Sciatic nerve (tissue), 2 donors: ENCODE measurements at regions not wholly inside any gene's neighbourhood (a gene's known extent, or its start where the extent isn't known, plus 50 kb on each side); places are given as distances from the start of the nearest gene placed in this dataset.

Source experiments
- ATAC-seq: fragments of 200-7000 bp; cut with Tn5 transposase; one replicate; pipeline ENCODE4 v1.9.1; 2020; ENCODE audit warnings: mild to moderate bottlenecking, moderate library complexity
- DNase-seq: peaks from one replicate; pipeline ENCODE4 v3.0.0-alpha.2; 2020; ENCODE audit warnings: low spot score
- intact Hi-C: fragments of 100-400 bp; cut with DNase I; formaldehyde crosslinking; loops from one replicate; pipeline ENCODE4 v1.14.2; 2022
- donor health status: DM: no; HTN: no; CAD: no.
- donor health status: DM: no; HTN: no; CAD: no.

DNA sequence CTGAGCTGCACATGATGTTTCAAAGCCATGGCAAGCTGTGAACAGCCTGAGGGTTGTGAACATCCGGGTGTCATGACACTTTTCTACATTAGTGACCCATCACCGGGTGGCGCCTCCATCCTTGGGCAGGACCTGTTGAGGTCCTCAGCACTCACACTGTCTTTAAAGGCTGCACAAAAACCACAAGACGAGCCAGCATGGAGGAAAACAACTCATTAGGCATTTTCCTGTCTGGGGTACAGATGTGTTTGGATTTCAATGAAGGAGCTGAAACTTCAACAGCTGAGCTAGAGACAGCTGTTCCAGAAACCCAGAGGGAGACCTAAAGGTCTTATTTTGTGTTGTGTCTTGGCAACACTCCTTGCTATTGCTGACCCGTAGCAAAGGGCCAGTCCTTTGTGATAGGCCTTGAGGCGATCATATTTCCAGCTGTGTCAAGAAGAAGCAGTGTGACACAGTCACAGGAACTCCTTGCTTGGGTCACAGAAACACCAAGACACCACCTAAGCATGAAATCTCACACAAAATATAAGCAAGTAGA is 151.8 kb upstream of the VLDLR start:
- DNase-seq (peak; percentile 65), ATAC-seq (peak; percentile 98)
- intact Hi-C loops, result no loop called here

DNA sequence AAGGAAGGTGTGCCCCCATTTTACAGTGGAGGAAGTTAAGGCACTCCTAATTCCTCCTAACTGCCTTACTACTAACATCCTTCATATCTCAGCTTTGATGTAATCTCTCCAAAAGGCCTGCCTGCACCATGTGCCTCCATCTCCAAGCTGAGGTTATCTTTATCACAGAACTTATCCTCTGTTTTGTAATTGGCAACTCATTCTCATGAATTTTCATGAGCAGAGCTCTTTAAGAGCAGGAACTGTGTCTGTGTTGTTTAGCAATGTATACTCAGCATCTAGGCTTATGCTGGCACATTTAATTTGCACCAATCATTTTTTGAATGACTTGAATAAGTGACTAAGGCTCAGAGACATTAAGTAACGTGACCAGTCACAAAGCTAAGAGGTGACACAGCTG is 147.9 kb upstream of the VLDLR start:
- intact Hi-C loops, result no loop called here
- ATAC-seq (no peak), DNase-seq (no peak)

DNA sequence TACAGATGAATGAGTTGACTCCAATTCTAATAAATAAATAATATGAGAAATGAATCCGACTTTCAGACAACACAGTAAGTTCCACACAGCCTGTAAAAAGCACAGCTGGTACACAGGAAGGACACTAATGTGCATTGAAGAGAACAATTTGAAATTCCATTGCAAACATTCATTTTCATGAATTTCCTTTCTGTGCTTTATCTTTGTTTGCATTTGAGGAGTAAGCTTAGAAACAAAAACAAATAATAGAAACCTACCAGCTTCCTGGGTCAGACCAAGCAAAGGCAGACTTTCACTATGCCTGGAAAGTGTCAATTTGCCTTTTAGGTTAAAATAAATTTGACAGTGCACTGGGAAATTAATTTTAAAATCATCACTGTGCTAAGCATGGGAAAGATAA is 143.8 kb upstream of the VLDLR start:
- DNase-seq (no peak), ATAC-seq (no peak)
- intact Hi-C loops, result no loop called here

DNA sequence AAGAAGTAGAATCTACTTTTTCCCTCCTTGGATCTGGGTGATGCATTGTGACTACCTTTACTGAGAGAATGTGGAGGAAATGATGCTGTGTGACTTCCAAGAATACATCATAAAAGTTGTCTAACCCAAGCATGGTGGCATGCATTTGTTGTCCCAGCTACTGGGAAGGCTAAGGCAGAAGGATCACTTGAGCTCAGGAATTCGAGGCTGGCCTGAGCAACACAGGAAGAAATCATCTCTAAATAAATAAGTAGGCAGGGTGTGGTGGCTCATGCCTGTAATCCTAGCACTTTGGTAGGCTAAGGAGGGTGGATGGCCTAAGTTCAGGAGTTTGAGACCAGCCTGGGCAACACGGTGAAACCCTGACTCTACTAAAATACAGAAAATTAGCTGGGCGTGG is 143.2 kb upstream of the VLDLR start:
- intact Hi-C loops, result no loop called here
- ATAC-seq (no peak), DNase-seq (no peak)

DNA sequence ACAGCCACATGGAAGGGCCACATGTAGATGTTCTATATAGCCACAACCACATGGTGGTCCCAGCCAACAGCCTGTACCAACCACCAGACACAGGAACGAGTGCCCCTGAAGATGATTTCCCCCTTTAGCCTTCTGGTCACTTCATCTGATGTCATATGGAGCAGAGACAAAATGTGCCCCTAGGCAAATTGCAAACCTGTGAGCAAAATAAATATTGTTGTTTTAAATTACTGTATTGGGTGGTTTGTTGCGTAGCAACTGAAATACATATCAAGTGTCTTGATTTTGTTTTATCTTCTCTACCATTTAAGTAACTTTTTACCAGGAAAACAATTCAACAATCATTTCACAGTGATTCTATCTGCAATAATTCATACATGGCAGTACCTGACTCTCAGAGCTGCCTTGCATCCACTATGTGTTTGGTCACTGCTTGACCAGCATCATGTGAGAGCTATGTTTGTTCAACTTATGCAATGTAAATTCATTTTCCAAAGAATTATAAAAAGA is 142.5 kb upstream of the VLDLR start:
- no peak for ATAC-seq
- DNase-seq, result no peak
- intact Hi-C loops, result no loop called here

DNA sequence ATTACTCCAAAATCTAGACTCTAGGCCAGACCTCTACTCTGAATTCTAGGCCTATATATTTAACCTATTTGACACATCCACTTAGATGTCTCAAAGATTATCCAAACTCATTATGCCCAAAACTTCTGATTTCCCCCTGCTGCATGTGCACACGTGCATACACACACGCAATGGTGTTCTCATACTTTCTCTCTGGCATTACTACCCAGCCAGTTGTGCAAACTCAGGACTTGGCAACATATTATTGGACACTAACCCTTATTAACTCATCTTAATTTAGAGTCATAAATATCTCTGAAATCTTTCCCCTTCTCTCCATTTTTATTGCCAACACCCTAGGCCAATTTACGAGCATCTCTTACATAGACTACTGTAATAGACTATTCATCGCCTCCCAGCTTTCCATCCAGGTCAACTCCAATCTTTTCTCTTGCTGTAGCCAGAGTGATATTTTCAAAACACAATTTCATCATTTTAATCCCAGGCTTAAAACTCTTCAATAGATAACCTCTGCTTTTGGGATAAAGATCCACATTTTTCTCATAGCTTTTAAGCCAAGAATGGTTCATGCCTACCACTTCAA is 141.2 kb upstream of the VLDLR start:
- DNase-seq (no peak), ATAC-seq (peak; percentile 41)
- intact Hi-C loops, result no loop called here

DNA sequence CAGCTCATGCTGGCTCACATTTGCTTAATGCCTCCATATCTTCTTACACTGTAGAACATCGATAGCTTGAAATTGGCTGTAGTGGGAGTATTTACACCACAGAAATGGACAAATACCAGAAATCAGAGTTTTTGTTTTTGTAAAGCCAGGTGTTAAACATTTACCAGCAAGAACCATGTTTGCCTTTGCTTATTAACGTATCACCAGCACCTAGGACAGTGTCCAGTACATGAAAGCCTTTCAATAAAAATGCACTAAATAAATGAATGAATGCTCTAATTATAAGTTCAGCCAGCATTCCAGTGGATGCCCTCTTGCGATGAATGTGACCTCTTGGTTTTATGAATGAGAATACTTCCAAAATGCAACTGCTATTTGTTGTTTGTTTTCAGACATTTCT is 140.4 kb upstream of the VLDLR start:
- DNase-seq (no peak), ATAC-seq (no peak)
- intact Hi-C loops, result no loop called here

DNA sequence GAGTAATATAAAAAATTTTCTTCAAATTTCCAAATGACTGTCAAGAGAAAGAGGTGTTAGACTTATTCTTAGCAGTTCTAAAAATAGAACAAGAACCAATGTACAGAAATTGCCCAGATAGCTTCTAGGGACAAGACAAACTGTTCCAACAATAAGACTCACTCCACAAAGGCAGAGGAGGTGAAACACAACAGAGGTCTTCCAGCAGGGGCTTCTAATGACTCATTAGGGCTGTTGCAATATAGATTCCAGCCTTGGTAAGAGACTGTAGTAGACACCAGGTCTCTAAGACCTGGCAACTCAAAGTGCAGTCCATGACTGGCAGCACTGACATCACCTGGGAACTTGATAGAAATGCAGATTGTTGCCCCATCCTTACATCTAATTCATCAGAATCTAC is 134.6 kb upstream of the VLDLR start:
- intact Hi-C loops, result no loop called here
- ATAC-seq, result no peak
- no peak for DNase-seq

DNA sequence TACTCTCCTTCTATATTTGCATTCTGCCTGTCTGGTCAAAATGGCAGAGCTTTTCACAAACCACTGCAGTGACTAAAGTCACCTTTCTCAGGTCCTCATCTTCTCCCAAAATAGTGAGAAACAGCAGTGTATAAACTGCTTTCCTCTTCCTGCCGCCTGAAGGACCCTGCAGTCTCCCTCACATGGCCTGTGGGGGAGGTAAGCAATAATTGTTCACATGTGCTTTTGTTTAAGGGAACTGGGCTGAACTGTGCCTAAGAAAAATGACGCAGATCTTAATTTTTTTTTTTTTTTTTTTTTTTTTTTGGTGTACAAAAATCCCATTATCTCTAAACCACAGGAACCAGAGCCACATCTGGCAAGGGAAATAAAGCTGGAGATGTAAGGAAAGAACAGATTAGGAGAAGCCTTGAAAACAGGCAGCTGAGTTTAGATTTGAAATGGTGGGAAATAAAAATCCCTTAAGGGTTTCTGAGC is 131.7 kb upstream of the VLDLR start:
- DNase-seq (no peak), ATAC-seq (peak; percentile 85)
- intact Hi-C loops, result no loop called here

DNA sequence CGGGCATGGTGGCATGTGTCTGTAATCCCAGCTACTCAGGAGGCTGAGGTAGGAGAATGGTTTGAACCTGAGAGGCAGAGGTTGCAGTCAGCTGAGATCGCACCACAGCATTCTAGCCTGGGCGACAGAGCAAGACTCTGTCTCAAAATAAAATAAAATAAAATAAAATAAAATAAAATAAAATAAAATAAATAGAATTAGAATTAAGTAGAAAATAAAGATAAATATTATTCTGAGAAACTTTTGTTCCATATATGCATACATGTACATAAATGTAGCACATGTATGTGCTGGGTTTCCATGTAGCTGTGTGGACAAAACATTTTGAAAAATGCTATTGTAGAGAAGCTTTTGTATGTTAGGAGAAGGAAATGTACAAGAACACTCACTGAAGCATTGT is 129.4 kb upstream of the VLDLR start:
- DNase-seq (no peak), ATAC-seq (no peak)
- intact Hi-C loops, result no loop called here

DNA sequence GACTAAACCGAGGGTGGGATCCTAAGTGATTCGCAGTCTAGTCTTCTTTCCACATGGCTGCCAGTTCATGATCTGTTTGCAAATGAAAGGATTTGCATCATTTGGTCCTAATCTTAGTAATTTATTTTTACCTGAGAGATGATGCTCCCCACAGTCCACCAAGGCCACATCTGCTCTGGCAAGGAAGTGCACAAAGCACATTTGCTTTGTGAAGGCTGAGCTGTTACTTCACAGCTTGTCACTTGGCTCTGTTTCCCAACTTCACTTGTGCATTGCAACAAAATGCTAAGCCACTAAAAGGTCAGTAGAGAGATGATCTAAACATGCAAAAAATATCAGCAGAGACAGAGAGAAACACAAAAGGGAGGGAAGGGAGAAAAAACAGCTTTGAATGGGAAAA is 128.5 kb upstream of the VLDLR start:
- no peak for DNase-seq
- intact Hi-C loops, result no loop called here
- ATAC-seq, result peak; percentile 58

DNA sequence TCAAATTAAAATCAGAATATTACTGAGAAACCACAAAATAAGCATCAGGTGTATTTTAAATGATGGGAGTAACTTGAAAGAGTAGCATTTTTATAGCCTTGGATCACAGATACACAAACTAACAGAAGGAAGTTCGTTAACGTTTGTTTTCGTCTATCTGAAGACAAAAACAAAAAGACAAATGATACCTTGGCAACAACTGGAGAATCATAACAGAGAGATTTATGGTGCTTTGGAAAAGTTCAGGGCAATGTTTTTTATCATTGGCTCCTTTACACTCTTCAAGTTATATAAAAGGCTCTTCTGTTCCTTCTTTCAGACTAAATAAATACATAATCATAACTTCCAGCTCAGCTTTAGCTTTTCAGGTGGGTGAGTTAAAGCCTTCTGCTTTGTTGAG is 128.1 kb upstream of the VLDLR start:
- DNase-seq (no peak), ATAC-seq (no peak)
- intact Hi-C loops, result no loop called here

DNA sequence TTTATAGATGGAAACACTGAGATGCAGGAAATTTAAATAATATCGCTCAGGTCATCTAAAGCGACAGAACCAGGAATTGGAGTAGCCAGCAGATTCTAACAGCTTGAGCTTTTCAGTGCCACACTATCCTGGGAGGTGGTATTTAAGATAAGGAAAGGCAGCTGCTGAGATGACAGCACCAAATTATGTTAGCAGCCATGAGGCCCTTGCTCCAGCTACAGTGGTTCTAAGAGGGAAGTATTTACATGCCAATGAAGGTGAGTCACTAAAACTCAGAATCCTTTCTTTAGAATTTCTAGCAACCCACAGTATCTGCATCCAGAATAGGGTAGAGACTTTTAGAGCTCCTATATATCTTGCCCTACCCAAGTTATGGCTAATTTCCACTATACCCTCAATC is 127.0 kb upstream of the VLDLR start:
- intact Hi-C loops, result no loop called here
- no peak for ATAC-seq
- DNase-seq, result no peak

DNA sequence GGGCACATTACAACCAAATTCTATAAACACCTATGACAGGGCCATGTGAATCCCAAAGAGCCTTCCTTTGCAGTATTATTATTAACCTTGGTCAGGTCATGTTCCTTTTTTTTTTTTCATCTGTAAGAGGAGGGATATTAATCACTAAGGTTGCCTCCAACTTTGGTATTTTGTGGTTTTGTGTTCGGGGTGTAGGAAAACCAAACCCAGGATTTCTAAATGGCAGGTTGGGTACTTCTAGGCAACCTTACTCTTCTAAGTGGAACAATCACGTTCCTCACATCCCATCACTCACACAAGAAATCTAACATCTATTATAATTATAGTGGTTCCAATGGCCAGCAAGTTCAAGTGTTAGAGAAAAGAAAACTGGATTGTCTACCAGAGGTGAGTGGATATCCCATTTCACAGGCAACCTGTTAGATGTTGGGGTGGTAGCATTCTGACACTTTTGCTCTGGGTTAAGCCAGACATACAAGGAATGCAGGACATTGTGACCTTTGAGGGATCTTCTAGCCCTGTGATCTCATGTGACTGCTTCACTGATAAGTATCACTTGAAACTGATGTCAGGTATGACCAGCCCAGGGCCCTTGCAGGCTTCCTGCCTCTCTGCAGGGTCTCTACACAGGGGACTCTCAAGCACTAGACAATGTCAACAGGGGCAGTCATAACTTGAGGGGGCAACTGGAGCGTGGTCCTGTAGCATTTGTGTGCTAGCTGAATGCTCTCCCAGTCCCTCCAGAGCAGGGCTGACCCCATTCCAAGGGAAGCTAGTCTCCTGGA is 126.2 kb upstream of the VLDLR start:
- intact Hi-C loops, result no loop called here
- DNase-seq, result no peak

DNA sequence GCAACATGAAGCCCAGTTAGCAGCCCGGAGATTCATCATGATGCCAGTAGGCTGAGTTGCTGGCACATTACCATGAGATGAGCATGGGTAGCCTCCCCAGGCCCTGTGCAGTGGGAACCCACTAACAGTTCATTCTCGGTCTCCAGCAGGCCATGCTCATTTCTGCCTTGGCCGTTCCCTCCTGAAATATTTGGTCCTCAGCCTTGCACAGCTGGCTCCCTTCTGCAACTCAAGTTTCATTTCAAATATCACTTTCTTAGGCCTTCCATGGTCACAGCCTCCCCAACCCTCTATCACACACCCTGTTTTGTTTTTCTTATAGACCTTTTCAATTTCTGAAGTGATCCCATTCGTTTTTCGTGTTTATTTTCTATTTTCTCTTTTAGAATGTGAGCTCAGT is 125.4 kb upstream of the VLDLR start:
- DNase-seq (no peak), ATAC-seq (no peak)
- intact Hi-C loops, result no loop called here

More for the DNA sequence above, 126.2 kb upstream of the VLDLR start:
- no peak for ATAC-seq

DNA sequence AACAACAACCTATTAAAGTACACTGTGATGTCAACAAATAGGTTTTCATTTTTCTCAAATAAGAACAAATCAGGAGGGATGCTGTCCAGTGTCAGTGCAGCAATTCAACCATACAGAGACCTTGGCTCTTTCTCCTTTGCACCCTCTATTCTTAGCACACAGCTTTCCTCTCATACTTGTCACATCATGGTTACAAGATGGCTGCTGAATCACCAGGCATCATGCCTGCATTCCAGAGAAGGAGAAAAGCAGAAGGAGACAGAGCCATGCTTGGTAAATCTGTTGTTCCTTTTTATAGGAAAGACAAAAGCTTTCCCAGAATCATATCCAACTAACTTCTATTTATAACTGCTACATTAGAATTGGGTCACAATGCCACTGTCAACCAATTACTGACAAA is 124.7 kb upstream of the VLDLR start:
- ATAC-seq (no peak), DNase-seq (no peak)
- intact Hi-C loops, result no loop called here

DNA sequence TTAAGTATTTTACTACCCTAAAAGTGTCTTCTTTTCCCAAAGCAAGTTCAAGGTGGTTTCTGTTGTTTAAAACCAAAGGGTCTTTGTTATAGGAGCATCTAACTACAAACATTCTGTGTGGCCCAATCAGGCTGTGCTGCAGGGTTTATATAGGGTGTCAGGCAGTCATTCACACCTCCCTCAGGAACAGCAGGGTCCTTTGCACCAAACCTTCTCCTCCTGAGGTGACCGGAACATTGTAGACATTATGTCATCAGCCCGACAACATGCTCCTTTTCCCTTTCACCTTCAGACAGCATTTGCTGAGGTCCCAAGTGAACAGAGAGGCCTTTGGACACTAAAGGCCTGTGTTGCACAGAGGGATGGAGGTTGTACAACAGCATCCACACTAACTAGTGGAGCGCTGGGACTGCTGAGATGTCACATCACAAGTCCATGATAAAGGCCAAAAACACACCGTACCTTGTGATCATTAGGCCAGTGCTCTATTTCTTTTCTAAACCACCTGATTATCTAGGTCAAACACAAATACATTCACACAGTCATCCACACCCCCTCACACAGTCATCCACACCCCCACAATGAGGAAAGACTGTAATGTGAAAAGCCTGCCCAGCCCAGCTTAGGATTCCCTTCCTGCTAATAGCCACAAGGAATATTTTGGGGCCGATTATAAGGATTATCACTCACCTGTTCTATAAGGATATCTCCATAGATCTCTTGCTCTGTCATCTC is 123.8 kb upstream of the VLDLR start:
- ATAC-seq (no peak), DNase-seq (no peak)
- intact Hi-C loops, result no loop called here

DNA sequence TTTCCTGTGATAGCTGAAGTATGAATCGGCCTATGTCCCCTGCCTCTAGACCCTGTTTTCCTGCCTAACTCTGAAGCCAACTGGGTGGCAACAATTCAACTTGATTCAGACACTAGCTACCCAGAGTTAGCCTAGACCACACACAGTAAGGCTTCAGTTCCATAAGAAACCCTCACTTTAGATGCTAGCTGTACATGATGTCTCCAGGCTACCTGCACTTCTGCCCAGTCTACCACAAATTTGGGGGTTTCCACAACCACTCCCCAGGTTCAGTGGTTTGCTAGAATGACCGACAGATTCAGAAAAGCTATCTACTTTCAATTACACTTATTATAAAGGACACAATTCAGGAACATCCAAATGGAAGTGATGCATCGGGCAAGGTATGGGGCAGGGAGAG is 119.4 kb upstream of the VLDLR start:
- DNase-seq (no peak), ATAC-seq (no peak)
- intact Hi-C loops, result no loop called here

DNA sequence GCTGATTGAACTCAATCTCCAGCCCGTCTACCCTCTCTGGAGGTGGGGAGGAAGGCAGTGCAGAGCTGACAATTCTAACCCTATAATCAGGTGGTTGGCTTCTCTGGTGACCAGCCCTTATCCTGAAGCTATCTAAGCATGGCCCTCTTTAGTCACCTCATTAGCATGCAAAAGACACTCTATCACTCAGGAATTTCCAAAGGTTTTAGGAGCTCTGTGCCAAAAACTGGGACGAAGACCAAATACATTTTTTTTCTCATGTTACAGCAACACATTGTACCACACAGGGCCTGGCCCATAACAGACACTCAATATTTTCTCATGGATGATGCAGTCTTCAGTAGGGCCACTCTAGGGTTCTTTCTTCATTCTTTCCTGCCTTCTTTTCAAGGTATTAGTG is 118.8 kb upstream of the VLDLR start:
- intact Hi-C loops, result no loop called here
- DNase-seq, result no peak
- ATAC-seq, result no peak

DNA sequence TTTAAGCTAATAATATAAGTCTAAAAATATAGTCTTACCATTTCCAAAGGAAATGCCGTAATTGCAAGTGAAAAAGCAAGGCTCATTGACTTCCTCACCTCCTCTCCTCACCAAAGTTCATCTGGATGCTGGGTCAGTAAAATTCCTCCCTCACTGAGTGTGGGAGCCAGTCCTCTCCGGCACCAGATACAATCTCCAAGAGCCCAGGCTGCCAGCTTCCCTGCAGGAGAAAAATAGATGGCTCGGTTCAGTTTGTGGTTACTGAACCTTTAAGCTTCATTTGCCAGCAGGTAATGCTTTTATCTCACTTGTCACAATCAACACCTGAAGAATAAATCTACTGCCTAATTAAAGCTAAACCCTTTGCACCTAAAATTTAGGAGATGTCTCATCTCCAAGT is 115.3 kb upstream of the VLDLR start:
- intact Hi-C loops, result no loop called here
- DNase-seq (no peak), ATAC-seq (no peak)
